K562 (cell line): ENCODE measurements at regions not wholly inside any gene's neighbourhood (a gene's known extent, or its start where the extent isn't known, plus 50 kb on each side); places are given as distances from the start of the nearest gene placed in this dataset.

ENCODE experiments used
- ATAC-seq: fragments of 200-7000 bp; cut with Tn5 transposase; 3 replicates; pipeline ENCODE4 v1.9.1; 2020; ENCODE audit warnings: moderate library complexity
- BruUV-seq: library from RNA; stranded (reverse); fragments of 400-500 nt; replicated peaks from 2 replicates; lab custom pipeline; 2021; lab: Mats Ljungman, UMichigan
- CTCF ChIA-PET: fragments of 300-600 bp; formaldehyde crosslinking; extraction: SDS; loops from one replicate; lab custom pipeline; 2021; ENCODE audit warnings: low intra/inter-chr PET ratio; lab: Yijun Ruan, JAX
- POLR2A ChIA-PET: fragments of 300-600, 350-650 bp; sonication (Branson Sonifier 250); formaldehyde crosslinking; extraction: SDS; loops from one replicate; lab custom pipeline; 2021; ENCODE audit warnings: antibody characterized with exemption, inconsistent platforms; lab: Yijun Ruan, JAX
- DNase-seq, 4 experiments: peaks; one replicate each; pipeline versions ENCODE4 v3.0.0 to v3.0.0-alpha.2; 2011 to 2018; ENCODE audit warnings: low spot score in 3 of 4, mixed read lengths in 3 of 4; ENCODE audit errors: extremely low read depth in 1 of 4
- FAIRE-seq: peaks from 2 replicates; lab custom pipeline; 2011; peaks lifted over from hg19 to GRCh38; lab: Jason Lieb, UNC
- H2AFZ ChIP-seq: 2 replicates; pipeline ENCODE4 v1.6.0; 2011; ENCODE audit warnings: low read depth, low read length, control low read depth, inconsistent platforms
- H3K27ac ChIP-seq: fragments of 200-600 bp; 3 replicates; pipeline ENCODE4 v1.8.0; 2011; ENCODE audit warnings: low read depth, mild to moderate bottlenecking, control low read depth, inconsistent platforms, low read length, moderate library complexity, mixed read lengths; ENCODE audit errors: extremely low read depth
- H3K27me3 ChIP-seq, 2 experiments: fragments of 300-600 bp in 1 of 2; 2 replicates in 1 of 2; 3 replicates in 1 of 2; pipeline versions ENCODE4 v1.6.0 to v1.8.0; 2011; ENCODE audit warnings: inconsistent platforms in 2 of 2, low read length in 2 of 2, mild to moderate bottlenecking in 1 of 2, mixed read lengths in 1 of 2, moderate library complexity in 1 of 2; ENCODE audit not compliant: control insufficient read depth in 2 of 2, insufficient read depth in 2 of 2
- H3K36me3 ChIP-seq: fragments of 300-600 bp; 3 replicates; pipeline ENCODE4 v1.8.0; 2011; ENCODE audit warnings: mild to moderate bottlenecking, low read length, inconsistent platforms; ENCODE audit not compliant: control insufficient read depth, insufficient read depth
- H3K4me1 ChIP-seq, 2 experiments: fragments of 200-600 bp in 1 of 2; replicated peaks in 1 of 2; 2 replicates in 1 of 2; 3 replicates in 1 of 2; pipeline versions ENCODE4 v1.5.1 to v1.8.0; 2011; ENCODE audit warnings: inconsistent platforms in 2 of 2, low read length in 2 of 2, mild to moderate bottlenecking in 1 of 2, mixed read lengths in 1 of 2, moderate library complexity in 1 of 2; ENCODE audit not compliant: control insufficient read depth in 2 of 2, insufficient read depth in 2 of 2
- H3K4me2 ChIP-seq: 2 replicates; pipeline ENCODE4 v1.6.1; 2011; ENCODE audit warnings: low read length, control low read depth, inconsistent platforms, mixed read lengths; ENCODE audit not compliant: insufficient read depth
- H3K4me3 ChIP-seq: fragments of 200-600 bp; sonication (generic), shearing (Covaris generic); 2 replicates; pipeline ENCODE4 v1.5.1; 2016; ENCODE audit warnings: control low read depth, inconsistent platforms
- H3K79me2 ChIP-seq: fragments of 200-600 bp; 3 replicates; pipeline ENCODE4 v1.8.0; 2011; ENCODE audit warnings: low read length, inconsistent platforms; ENCODE audit not compliant: control insufficient read depth, insufficient read depth
- H3K9ac ChIP-seq, 2 experiments: 2 replicates each; pipeline versions ENCODE4 v1.6.0 to v1.6.1; 2011; ENCODE audit warnings: low read depth in 2 of 2, low read length in 2 of 2, control low read depth in 1 of 2, inconsistent platforms in 1 of 2, mild to moderate bottlenecking in 1 of 2, mixed read lengths in 1 of 2; ENCODE audit not compliant: insufficient read depth in 1 of 2
- H3K9me1 ChIP-seq: one replicate; pipeline ENCODE4 v1.6.0; 2011; ENCODE audit warnings: inconsistent platforms, mild to moderate bottlenecking, low read length, moderate library complexity; ENCODE audit not compliant: control insufficient read depth, insufficient read depth
- H3K9me3 ChIP-seq: replicated peaks from 2 replicates; pipeline ENCODE4 v1.5.1; 2011; ENCODE audit warnings: low read depth, low read length, inconsistent platforms; ENCODE audit not compliant: control insufficient read depth, insufficient read depth
- H4K20me1 ChIP-seq: replicated peaks from 2 replicates; pipeline ENCODE4 v1.6.1; 2011; ENCODE audit warnings: low read length, inconsistent platforms, mixed read lengths; ENCODE audit not compliant: control insufficient read depth, insufficient read depth
- NFRKB ChIP-seq: fragments of 450-650 bp; IDR thresholded peaks from 2 replicates; pipeline ENCODE4 v1.6.1; 2016; ENCODE audit warnings: low read depth
- NRF1 ChIP-seq, 2 experiments: fragments of 450-650 bp; IDR thresholded peaks in 1 of 2; conservative IDR thresholded peaks in 1 of 2; 2 replicates each; pipeline ENCODE4 v1.6.1; 2014; ENCODE audit warnings: mild to moderate bottlenecking in 2 of 2
- ZBTB2 ChIP-seq: fragments of 450-650 bp; IDR thresholded peaks from 2 replicates; pipeline ENCODE4 v1.6.1; 2016; ENCODE audit warnings: antibody characterized with exemption
- ZNF407 ChIP-seq: fragments of 450-650 bp; IDR thresholded peaks from 2 replicates; pipeline ENCODE4 v1.6.1; 2016; ENCODE audit warnings: low read depth
- ZNF561 ChIP-seq: fragments of 450-650 bp; formaldehyde crosslinking; conservative IDR thresholded peaks from 2 replicates; pipeline ENCODE4 v1.4.0; 2020; ENCODE audit warnings: mild to moderate bottlenecking, moderate library complexity
- ZNF740 ChIP-seq, 3 experiments: fragments of 200-800 bp in 1 of 3; sonication (Bioruptor generic) in 1 of 3; sonication (generic) in 1 of 3; formaldehyde crosslinking in 1 of 3; IDR thresholded peaks; 2 replicates each; pipeline versions ENCODE4 v1.6.1 to v1.8.0; 2016 to 2022; ENCODE audit warnings: mild to moderate bottlenecking in 2 of 3, missing compliant biosample characterization in 2 of 3, missing genetic modification characterization in 2 of 3, missing genetic modification reagents in 1 of 3
- WGBS: fragments of 100-300 bp; shearing (Covaris generic); methylation state at CpG from one replicate; pipeline ENCODE4 v1.1.6; 2016; ENCODE audit warnings: low coverage, mixed read lengths; ENCODE audit not compliant: insufficient coverage; ENCODE audit errors: missing lambda C conversion rate; 5-methylcytosine and 5-hydroxymethylcytosine counted together
- in situ Hi-C: fragments of 300-500 bp; cut with MboI; formaldehyde crosslinking; loops from 4 replicates; pipeline ENCODE4 v1.15.0; 2018; ENCODE audit warnings: inconsistent platforms, mixed read lengths
- intact Hi-C: fragments of 100-400 bp; cut with micrococcal nuclease; formaldehyde crosslinking; loops from 2 replicates; pipeline ENCODE4 v1.14.2; 2022

GRCh38 chr12:34334538-34334937 lies 312.2 kb downstream of the ALG10 start:
- BruUV-seq: no TSS peak
- H3K4me2 ChIP-seq: peak overlapping the region; percentile 72
- H3K36me3 ChIP-seq: no peaks in the 10 kb centered on the region
- peaks cover 10 to 79% of the 10 kb centered on the region in 2 experiments; a peak in 4 of 5 replicates for H3K4me1 ChIP-seq
- no peaks in the 10 kb centered on the region for H3K9me1 ChIP-seq
- intact Hi-C loops: no loop called here
- peak overlapping the region in 1 of 2 experiments; percentile 90; a peak in 1 of 4 replicates for H3K9ac ChIP-seq
- no peak for FAIRE-seq
- no peak overlapping the region for H3K4me3 ChIP-seq
- no peak for DNase-seq
- H3K79me2 ChIP-seq: no peaks in the 10 kb centered on the region
- ATAC-seq: no peak
- peaks cover 2 to 34% of the 10 kb centered on the region in 2 experiments; a peak in 4 of 5 replicates for H3K27me3 ChIP-seq
- in situ Hi-C loops: no loop called here
- no peaks in the 10 kb centered on the region for H4K20me1 ChIP-seq
- ChIA-PET POLR2A (no interaction called here), CTCF (no interaction called here)
- WGBS: 24% methylated on average over 5 of the region's 14 CpGs
- H3K27ac ChIP-seq: no peak overlapping the region
- H2AFZ ChIP-seq: peak overlapping the region; percentile 93; the same call in 1 of the 2 replicates
- TF ChIP-seq NRF1 (conservative IDR thresholded peaks at IDR 0.05 in 1 of 2, IDR thresholded peaks at IDR 0.05 in 1 of 2) (peak; percentile 77 to 81), ZNF740 (CRISPR knock-in tag; IDR thresholded peaks at IDR 0.05) (peak; percentile 35; the same call in 1 of the 2 replicates), ZNF740 (tag; IDR thresholded peaks at IDR 0.05) (peak in 1 of 2 experiments; percentile 65; a peak in 2 of 4 replicates), ZNF561 (no peak), NFRKB (no peak), ZBTB2 (0 out of 2 replicates have a peak, but pooled peaks have one; percentile 20), ZNF407 (no peak)
- H3K9me3 ChIP-seq: no peaks in the 10 kb centered on the region
